HG03575 (cell line): ENCODE measurements at regions not wholly inside any gene's neighbourhood (a gene's known extent, or its start where the extent isn't known, plus 50 kb on each side); places are given as distances from the start of the nearest gene placed in this dataset.

Experiments used
- ATAC-seq: cut with Tn5 transposase; IDR thresholded peaks from one replicate; pipeline ENCODE4 v1.9.1; 2021; ENCODE audit not compliant: unreplicated experiment, insufficient number of reproducible peaks, low FRiP score; ENCODE audit errors: extremely low read depth

DNA sequence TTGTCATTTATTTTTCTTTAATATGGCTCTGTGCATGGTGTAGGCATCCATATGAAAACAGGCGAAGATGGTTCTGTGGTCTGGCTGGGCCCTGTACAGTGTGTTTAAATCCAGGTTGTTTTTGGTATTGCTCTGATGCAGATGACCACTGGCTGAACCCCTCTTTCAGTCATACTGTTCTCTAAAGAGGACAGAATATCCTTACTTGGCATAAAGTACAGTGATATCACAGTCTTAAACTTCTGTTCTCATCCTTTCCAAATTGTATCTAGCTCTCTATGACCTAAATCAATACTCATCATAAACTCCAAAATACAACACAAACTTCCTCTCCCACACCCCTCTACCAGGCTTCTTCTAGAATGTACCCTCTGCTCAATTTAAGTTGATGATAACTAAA, 252.7 kb upstream of the FAR2 start:
- ATAC-seq: no peak

DNA sequence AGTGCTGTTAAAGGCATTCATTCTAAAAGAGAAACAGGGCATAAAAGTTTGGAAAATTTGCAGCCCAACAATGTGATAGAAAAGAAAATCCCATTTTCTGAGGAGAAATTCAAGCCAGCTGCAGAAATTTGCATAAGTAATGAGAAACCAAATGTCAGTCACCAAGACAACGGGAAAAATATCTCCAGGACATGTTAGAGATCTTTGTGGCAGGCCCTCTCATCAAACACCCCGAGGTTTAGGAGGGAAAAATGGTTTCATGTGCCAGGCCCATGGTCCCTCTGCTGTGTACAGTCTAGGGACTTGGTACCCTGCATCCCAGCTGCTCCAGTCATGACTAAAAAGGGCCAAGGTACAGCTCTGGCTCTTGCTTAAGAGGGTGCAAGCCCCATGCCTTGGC, 251.0 kb upstream of the FAR2 start:
- no peak for ATAC-seq

DNA sequence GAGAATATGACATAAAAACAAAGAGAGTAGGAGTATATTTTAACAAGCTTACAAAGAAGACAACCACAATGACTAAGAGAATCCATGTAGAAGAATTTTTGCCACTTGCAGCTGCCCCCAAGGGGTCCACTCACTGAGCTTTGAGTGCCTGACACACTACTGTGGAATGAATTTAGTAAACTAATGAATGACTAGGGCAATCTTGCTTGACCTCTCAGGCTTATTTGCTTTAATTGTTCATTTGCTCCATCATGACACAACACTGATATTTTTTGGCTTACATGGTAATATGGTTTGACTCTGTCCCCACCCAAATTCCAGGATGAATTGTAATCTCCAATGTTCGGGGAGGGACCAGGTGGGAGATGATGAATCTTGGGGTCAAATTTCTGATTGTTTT, 249.1 kb upstream of the FAR2 start:
- no peak for ATAC-seq

DNA sequence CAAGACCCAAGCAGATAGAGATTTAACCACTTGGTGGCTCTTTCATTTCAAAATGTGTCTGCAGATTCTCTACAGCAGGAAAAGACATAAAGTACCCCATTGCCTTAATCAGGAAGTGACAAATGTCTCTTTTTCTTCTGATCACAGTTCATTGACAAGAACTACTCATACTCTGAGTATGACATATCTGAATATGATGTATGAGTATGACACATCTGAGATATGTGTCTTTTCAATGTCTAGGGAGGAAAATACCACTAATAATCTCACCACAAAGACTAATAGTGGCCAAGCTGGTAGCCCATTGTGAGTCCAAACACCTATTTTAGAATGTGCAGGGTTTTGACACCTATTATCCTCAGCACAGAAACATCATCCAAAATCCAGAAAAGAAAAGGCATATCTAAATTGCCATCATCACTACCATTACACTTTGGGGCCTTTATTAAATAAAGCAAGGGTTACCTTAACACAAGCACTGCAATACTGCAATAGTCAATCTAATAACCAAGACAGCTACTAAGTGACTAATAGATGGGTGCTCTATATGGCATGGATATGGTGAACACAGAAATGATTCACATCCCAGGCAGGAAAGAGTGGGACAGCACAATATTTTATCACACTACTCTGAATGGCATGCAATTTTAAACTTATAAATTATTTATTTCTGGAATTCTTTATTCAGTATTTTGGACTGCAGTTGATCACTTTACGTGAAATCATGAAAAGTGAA, 243.7 kb upstream of the FAR2 start:
- no peak for ATAC-seq

- no peak for ATAC-seq
Measured at GRCh38 chr12:28908646-28909045, 240.4 kb upstream of the FAR2 start.

- ATAC-seq: no peak
Measured at GRCh38 chr12:28909291-28909690, 239.8 kb upstream of the FAR2 start.

DNA sequence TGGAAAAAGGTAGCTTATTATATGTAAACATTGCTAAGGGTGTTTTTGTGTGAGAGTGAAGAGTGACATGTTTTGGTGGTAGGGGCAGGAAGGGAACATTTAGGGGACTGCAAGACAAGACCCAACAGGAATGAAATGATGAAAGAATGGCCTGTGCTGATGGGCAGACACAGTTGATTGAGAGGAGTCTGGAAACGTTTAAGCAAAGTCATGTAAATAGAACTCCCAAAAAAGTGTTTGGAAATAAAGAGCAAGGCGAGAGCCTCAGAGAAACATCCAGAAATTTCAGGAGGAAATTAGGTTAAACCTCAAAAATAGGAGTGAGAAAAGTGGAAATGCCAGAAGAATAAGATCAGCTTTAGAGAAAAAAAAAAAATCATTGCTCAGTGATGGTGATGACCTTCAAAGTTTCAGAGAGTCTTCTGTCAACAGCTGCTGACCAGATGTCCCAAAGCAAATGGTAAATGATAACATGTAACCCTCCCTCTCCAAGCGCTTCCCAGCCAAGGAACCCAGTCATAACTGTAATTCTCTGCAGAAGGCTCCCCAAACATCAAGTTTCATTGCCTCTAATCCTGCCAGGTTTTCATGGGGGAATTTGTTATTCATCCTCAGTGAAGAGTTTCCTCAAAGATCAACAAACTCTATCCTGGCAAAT, 223.2 kb upstream of the FAR2 start:
- no peak for ATAC-seq

- ATAC-seq: no peak
Measured at GRCh38 chr12:28930704-28931103, 218.4 kb upstream of the FAR2 start.

DNA sequence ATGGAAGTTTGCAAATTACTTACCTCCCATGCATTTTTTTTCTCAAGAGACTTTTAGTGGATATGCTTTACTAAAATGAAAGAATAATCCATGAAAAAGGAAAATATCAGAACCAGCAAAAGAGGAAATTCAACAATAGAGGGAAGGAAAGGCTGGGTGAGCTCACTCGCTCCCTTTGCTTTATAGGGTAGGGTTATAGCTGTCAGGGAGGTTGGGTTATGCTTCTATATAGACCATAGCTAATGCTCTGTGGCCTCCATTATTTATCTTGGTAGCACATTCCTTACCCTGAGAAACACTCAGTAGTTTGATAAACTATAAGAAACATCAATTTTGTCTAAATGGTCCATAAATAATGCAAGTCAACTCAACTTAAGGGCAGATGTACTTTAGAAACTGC, 215.9 kb upstream of the FAR2 start:
- ATAC-seq: no peak

- no peak for ATAC-seq
Measured at GRCh38 chr12:28933864-28934527, 215.1 kb upstream of the FAR2 start.

DNA sequence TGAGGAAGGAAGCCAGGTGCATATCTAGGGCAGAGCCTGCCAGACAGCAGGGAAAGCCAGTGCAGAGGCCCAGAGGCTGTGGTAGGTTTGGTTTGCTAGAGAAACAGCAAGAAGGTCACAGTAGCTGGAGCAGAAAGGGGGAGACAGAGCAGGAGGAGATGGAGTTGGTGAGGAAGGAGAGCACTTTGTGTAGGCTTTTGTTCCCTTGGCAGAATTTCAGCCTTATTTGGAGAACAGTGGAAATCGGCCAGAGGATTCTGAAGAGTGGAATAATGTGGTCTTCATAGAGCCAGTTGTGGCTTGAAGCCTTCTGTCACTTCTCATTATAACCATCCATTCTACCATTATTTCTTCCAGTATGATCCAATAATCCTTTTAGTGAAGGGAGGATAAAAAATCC, 212.9 kb upstream of the FAR2 start:
- ATAC-seq: no peak

DNA sequence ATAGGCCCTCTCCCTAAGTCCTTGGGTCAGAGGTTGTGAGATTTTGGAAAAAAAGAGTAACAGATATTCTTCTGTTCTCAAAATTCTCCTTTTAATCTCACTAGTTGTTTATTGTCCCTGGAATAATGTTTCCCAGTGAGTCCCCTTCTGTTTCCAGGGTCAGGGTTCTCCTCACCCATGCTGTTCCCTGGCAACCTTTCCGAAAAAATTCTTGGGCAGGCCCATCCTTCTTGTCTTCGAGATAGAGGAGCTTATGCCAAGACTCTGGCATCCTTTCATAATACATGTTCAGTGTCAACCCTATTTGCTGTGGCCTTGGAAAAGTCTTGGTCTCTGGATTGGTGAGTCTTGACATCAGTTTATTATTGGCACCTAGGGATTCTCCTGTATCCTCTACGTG, 212.4 kb upstream of the FAR2 start:
- no peak for ATAC-seq

- ATAC-seq: no peak
Measured at GRCh38 chr12:28937196-28937595, 211.9 kb upstream of the FAR2 start.

DNA sequence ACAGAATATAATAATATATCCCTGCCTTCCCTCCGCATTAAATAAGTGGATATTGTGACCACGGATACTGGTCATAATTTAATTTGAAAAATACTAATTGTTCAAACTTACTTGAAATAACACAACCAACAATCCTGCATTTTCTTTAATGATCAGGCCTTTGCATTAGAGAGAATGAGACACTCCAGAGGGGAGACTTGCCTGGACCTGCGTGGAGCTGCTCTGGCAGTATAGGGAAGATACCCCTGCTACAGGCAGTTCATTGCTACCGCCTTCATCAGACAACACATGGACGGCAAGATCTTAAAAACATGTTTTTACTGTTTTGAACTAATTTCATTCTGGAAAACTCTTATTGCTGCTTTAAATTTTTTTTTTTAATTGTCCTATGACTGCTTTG, 211.0 kb upstream of the FAR2 start:
- ATAC-seq: no peak

- ATAC-seq: no peak
Measured at GRCh38 chr12:28938581-28939235, 210.4 kb upstream of the FAR2 start.

DNA sequence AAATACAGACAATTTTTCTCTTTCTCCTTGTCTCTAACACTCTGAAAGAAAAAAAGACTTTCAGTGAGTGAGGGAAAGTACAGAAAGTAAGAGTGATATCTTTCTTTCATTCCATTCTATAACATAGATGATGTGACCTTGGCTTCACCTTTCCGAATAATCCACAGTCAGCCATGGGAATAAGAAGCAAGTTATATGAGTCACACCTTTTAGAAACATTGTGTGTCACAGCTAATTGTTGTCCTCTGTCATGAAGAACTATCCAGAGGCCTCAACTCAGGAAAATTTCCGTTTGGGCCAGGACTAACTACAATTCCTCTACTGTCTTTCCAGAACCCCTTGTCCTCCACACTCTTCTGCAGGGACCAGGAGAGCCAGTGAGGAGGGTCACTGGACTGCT, 209.7 kb upstream of the FAR2 start:
- ATAC-seq: no peak

DNA sequence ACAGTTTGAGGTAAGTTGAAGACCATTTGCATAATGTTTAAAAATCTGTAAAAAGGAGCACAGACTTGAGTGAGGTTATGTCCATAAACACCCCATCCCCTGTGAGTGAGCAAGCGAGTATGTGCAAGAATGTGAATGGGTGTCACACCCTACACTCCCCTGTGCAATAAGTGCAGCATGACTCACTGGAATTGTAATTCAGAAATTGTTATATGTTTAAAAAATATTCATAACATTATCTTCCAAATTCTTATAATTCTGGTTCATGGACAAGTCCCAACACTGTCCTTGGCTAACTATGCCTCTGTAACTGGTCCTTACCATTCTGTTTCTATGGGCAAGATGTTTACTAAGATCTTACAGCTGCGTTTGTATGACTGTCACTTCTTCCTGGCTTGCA, 207.8 kb upstream of the FAR2 start:
- ATAC-seq: no peak

GRCh38 chr12:28946361-28946760, 202.7 kb upstream of the FAR2 start:
- ATAC-seq: no peak

DNA sequence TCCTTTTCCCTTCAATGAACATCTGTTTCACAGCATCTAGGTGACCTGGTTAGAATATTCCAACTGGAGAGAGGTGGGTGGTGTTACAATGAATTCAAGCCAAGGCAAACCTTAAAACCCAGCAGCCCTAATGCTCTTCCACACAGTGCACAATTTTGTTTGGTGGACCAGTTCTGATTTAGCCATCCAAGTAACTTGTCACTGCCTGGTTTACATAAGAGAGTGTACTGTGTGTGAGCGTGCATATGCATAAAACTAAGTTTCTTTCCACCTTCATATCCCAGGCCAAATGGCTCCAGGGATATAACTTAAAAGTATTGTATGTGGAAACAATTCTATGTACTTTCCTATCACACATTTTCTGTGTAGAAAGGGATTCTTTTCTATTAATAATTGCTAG, 200.4 kb upstream of the FAR2 start:
- no peak for ATAC-seq

DNA sequence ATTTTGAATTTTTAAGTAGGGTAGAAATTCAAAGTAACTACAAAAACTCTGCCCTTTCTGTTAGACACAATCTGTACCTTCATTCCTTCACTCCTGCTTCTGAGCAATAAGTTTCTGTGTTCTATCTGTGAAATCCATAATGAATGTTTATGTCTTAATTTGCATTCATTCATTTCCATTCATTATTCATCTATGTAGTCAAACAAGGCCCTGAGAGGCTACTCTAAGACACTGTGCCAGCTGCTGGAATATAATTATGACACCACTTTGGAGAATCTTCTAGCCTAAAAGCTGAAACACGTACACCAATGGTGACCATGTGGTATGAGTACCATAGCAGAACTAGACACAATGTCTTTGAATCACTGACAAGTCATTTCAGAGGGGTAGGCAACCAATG, 199.9 kb upstream of the FAR2 start:
- ATAC-seq: no peak
